ENCODE measurements at regions not wholly inside any gene's neighbourhood (a gene's known extent, or its start where the extent isn't known, plus 50 kb on each side); places are given as distances from the start of the nearest gene placed in this dataset.

DNA sequence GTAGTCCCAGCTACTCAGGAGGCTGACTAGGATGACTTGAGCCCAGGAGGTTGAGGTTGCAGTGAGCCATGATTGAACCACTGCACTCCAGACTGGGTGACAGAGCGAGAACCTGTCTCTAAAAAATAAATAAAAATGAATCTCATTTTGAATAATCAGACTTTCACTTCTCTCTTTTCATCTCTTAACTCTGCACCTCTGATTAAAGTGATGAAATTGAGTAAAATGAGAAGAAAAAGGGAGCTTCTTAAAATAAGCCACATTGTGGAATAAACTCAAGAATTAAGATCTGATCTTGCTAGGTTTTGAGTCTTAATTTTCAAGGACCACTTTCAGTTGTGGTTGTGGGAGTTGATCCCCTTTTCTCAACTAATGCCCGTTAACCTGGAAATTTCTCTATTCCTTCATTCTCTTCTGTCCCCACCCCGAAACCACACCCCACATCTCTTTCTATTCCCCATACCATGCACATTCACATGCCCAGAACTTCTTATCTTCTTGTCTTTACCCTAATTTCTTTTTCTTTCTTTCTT lies 70.9 kb upstream of the ETV6 start:
- no TSS peak for BruUV-seq (replicated peaks)
- no peak overlapping the region for H3K27ac ChIP-seq (ENCODE audit: insufficient read depth, low read depth, low read length)
- no peak overlapping the region for H3K9ac ChIP-seq (replicated peaks; ENCODE audit: extremely low read depth, insufficient read depth, low read length)
- CTCF ChIA-PET: interaction anchor here (0.6 to 10.2 kb wide), 2 partner anchors 456 to 751 kb away, joined by 3 to 429 read pairs; no protein-coding TSS in a partner anchor
- H4K20me1 ChIP-seq (replicated peaks; ENCODE audit: control insufficient read depth, extremely low read depth, insufficient read depth, low read length): no peaks in the 10 kb centered on the region
- dilution Hi-C loops (cut with MboI; ENCODE audit: extremely low pct_ligation_motif_present, low sequenced_read_pairs): loop anchor here (25.0 kb wide), 1 partner anchor 459 kb away; no protein-coding TSS in a partner anchor
- no peak overlapping the region for H3K4me3 ChIP-seq (replicated peaks in 1 of 3; ENCODE audit: insufficient read depth in 1 of 3, low read depth in 1 of 3, low read length in 3 of 3)
- no peaks in the 10 kb centered on the region for H3K36me3 ChIP-seq (ENCODE audit: control insufficient read depth in 2 of 2, extremely low read depth in 1 of 2, insufficient read depth in 2 of 2, low read length in 2 of 2)
- no peaks in the 10 kb centered on the region for H3K9me3 ChIP-seq (replicated peaks; ENCODE audit: control insufficient read depth, insufficient read depth, low read length)
- TF ChIP-seq, protein P1, sequence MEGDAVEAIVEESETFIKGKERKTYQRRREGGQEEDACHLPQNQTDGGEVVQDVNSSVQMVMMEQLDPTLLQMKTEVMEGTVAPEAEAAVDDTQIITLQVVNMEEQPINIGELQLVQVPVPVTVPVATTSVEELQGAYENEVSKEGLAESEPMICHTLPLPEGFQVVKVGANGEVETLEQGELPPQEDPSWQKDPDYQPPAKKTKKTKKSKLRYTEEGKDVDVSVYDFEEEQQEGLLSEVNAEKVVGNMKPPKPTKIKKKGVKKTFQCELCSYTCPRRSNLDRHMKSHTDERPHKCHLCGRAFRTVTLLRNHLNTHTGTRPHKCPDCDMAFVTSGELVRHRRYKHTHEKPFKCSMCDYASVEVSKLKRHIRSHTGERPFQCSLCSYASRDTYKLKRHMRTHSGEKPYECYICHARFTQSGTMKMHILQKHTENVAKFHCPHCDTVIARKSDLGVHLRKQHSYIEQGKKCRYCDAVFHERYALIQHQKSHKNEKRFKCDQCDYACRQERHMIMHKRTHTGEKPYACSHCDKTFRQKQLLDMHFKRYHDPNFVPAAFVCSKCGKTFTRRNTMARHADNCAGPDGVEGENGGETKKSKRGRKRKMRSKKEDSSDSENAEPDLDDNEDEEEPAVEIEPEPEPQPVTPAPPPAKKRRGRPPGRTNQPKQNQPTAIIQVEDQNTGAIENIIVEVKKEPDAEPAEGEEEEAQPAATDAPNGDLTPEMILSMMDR (IDR thresholded peaks at IDR 0.05; ENCODE audit: extremely low read depth in 1 of 2, insufficient read depth in 1 of 2, low read depth in 1 of 2, low read length in 2 of 2): no peak
- TF ChIP-seq JUN (IDR thresholded peaks at IDR 0.05; ENCODE audit: borderline replicate concordance, insufficient read depth, insufficient read length, low read depth) (no peak), MYC (IDR thresholded peaks at IDR 0.05; ENCODE audit: low read depth, low read length) (no peak), POLR2A (IDR thresholded peaks at IDR 0.05; ENCODE audit: low read depth, low read length) (no peak), POLR2AphosphoS5 (IDR thresholded peaks at IDR 0.05; ENCODE audit: insufficient read depth, low read depth, low read length) (no peak), FOS (IDR thresholded peaks at IDR 0.05; ENCODE audit: borderline replicate concordance, insufficient read depth, low read length) (no peak), EZH2 (IDR thresholded peaks at IDR 0.05; ENCODE audit: borderline replicate concordance, low read depth, low read length, severe bottlenecking) (no peak), GATA2 (IDR thresholded peaks at IDR 0.05; ENCODE audit: insufficient read depth, insufficient read length, low read depth, low read length) (no peak)
- TF ChIP-seq, protein P2, sequence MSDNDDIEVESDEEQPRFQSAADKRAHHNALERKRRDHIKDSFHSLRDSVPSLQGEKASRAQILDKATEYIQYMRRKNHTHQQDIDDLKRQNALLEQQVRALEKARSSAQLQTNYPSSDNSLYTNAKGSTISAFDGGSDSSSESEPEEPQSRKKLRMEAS (IDR thresholded peaks at IDR 0.05; ENCODE audit: insufficient read depth, insufficient read length): no peak
- POLR2A ChIA-PET: no interaction called here
- H3K27me3 ChIP-seq (ENCODE audit: control insufficient read depth in 2 of 2, insufficient read depth in 2 of 2, low read length in 2 of 2): no peaks in the 10 kb centered on the region
- H3K4me1 ChIP-seq (ENCODE audit: control insufficient read depth, extremely low read depth, insufficient read depth, low read length): peaks cover 5% of the 10 kb centered on the region
- no peak overlapping the region for H3K4me2 ChIP-seq (ENCODE audit: insufficient read depth, low read length)
- FAIRE-seq (no peak), DNase-seq (ENCODE audit: low read depth, low spot score) (no peak)
- H3K9me1 ChIP-seq (replicated peaks; ENCODE audit: control insufficient read depth, extremely low read depth, insufficient read depth, low read length): no peaks in the 10 kb centered on the region
- H3K79me2 ChIP-seq (ENCODE audit: control insufficient read depth, insufficient read depth, low read length): no peaks in the 10 kb centered on the region
- intact Hi-C loops (cut with micrococcal nuclease): no loop called here
- H2AFZ ChIP-seq (ENCODE audit: low read depth, low read length): no peak overlapping the region

Data from endothelial cell of umbilical vein (primary cell).